OCI-LY3 (cell line): ENCODE measurements at regions not wholly inside any gene's neighbourhood (a gene's known extent, or its start where the extent isn't known, plus 50 kb on each side); places are given as distances from the start of the nearest gene placed in this dataset.

Experiments used
- EZH2phosphoT487 ChIP-seq: fragments of 200-600 bp; shearing (Covaris generic); IDR thresholded peaks from 2 replicates; pipeline ENCODE4 v1.6.1; 2018; ENCODE audit warnings: antibody characterized with exemption, mixed run types, low read depth
- TF ChIP-seq, protein P1 (sequence below): fragments of 200-600, 300-600 bp; sonication (generic); IDR thresholded peaks from 2 replicates; pipeline ENCODE4 v1.5.1; 2014; ENCODE audit warnings: antibody characterized with exemption, low read length, low read depth

DNA sequence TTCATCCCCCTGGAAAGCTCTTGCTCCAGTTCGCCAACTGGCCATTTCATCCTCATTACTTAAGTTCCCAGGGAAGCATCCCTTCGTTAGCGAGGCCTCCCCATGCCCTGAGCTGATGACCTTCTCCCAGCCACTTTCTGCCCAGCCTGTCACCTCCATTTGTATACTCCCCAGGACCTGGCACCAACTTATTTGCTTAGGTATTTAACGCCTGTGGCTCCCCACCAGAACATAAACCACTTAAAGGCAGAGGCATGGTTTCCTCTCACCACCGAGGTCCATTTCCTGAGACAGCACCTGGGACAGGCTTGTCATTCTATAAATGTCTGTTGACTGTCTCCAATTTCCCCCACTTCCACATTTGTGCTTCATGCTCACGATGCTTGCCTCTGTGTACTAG is 189.0 kb downstream of the ZNF621 start:
- TF ChIP-seq, protein P1, sequence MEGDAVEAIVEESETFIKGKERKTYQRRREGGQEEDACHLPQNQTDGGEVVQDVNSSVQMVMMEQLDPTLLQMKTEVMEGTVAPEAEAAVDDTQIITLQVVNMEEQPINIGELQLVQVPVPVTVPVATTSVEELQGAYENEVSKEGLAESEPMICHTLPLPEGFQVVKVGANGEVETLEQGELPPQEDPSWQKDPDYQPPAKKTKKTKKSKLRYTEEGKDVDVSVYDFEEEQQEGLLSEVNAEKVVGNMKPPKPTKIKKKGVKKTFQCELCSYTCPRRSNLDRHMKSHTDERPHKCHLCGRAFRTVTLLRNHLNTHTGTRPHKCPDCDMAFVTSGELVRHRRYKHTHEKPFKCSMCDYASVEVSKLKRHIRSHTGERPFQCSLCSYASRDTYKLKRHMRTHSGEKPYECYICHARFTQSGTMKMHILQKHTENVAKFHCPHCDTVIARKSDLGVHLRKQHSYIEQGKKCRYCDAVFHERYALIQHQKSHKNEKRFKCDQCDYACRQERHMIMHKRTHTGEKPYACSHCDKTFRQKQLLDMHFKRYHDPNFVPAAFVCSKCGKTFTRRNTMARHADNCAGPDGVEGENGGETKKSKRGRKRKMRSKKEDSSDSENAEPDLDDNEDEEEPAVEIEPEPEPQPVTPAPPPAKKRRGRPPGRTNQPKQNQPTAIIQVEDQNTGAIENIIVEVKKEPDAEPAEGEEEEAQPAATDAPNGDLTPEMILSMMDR, result no peak
- TF ChIP-seq EZH2phosphoT487, result no peak
